GM23338 (cell line): ENCODE measurements at regions not wholly inside any gene's neighbourhood (a gene's known extent, or its start where the extent isn't known, plus 50 kb on each side); places are given as distances from the start of the nearest gene placed in this dataset.

Experiments
- CREB1 ChIP-seq: fragments of 250-450 bp; sonication (Bioruptor Pico); IDR thresholded peaks from 2 replicates; pipeline ENCODE4 v1.5.0; 2020; ENCODE audit warnings: low read depth, mild to moderate bottlenecking, moderate library complexity
- EZH2 ChIP-seq: fragments of 200-600 bp; sonication (generic); IDR thresholded peaks from one replicate; pipeline ENCODE4 v1.8.0; 2017; ENCODE audit warnings: antibody characterized with exemption, mild to moderate bottlenecking, low read depth; ENCODE audit not compliant: unreplicated experiment
- EZH2phosphoT487 ChIP-seq: fragments of 200-600 bp; sonication (generic); IDR thresholded peaks from one replicate; pipeline ENCODE4 v1.8.1; 2018; ENCODE audit warnings: antibody characterized with exemption; ENCODE audit not compliant: unreplicated experiment
- JUNB ChIP-seq: IDR thresholded peaks from one replicate; pipeline ENCODE4 v1.6.1; 2016; ENCODE audit warnings: antibody characterized with exemption; ENCODE audit not compliant: unreplicated experiment
- POLR2AphosphoS5 ChIP-seq: IDR thresholded peaks from 2 replicates; pipeline ENCODE4 v1.6.1; 2016; ENCODE audit warnings: antibody characterized with exemption, low read depth
- ZNF114 ChIP-seq: fragments of 250-450 bp; sonication (Bioruptor Pico); IDR thresholded peaks from 2 replicates; pipeline ENCODE4 v1.5.0; 2020; ENCODE audit warnings: mild to moderate bottlenecking, moderate library complexity
- TF ChIP-seq, protein P1 (sequence below): IDR thresholded peaks from one replicate; pipeline ENCODE4 v1.6.1; 2018; ENCODE audit warnings: antibody characterized with exemption; ENCODE audit not compliant: unreplicated experiment
- TF ChIP-seq, protein P2 (sequence below), 2 experiments: fragments of 200-600 bp in 1 of 2; sonication (generic) in 1 of 2; conservative IDR thresholded peaks; 2 replicates each; pipeline versions ENCODE4 v1.5.1 to v1.6.1; 2016 to 2017; ENCODE audit warnings: antibody characterized with exemption in 2 of 2, low read depth in 2 of 2, mild to moderate bottlenecking in 2 of 2, moderate library complexity in 1 of 2
- TF ChIP-seq, protein P3 (sequence below): IDR thresholded peaks from 2 replicates; pipeline ENCODE4 v1.6.1; 2016; ENCODE audit warnings: antibody characterized with exemption

DNA sequence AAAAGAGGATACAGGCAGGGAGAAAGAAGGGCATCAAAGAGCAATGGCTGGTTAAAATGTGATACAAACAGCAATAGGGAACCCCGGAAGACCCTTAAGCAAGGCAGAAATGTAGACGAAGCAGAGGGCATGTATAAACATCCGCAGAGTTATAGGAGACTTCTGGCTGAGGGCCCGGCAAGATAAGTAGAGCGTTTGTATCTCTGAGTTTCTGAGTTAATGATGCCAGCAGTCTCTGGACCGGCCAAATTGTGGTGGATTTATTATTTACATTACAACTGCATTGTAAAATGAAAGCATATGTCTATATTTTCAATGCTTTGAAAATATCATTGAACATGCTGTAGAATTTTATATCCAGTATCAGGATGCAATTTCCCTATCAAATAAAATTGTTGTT lies 148.0 kb upstream of the KCTD1 start:
- TF ChIP-seq EZH2phosphoT487: no peak
- TF ChIP-seq, protein P1, sequence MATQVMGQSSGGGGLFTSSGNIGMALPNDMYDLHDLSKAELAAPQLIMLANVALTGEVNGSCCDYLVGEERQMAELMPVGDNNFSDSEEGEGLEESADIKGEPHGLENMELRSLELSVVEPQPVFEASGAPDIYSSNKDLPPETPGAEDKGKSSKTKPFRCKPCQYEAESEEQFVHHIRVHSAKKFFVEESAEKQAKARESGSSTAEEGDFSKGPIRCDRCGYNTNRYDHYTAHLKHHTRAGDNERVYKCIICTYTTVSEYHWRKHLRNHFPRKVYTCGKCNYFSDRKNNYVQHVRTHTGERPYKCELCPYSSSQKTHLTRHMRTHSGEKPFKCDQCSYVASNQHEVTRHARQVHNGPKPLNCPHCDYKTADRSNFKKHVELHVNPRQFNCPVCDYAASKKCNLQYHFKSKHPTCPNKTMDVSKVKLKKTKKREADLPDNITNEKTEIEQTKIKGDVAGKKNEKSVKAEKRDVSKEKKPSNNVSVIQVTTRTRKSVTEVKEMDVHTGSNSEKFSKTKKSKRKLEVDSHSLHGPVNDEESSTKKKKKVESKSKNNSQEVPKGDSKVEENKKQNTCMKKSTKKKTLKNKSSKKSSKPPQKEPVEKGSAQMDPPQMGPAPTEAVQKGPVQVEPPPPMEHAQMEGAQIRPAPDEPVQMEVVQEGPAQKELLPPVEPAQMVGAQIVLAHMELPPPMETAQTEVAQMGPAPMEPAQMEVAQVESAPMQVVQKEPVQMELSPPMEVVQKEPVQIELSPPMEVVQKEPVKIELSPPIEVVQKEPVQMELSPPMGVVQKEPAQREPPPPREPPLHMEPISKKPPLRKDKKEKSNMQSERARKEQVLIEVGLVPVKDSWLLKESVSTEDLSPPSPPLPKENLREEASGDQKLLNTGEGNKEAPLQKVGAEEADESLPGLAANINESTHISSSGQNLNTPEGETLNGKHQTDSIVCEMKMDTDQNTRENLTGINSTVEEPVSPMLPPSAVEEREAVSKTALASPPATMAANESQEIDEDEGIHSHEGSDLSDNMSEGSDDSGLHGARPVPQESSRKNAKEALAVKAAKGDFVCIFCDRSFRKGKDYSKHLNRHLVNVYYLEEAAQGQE: no peak
- TF ChIP-seq EZH2: no peak
- TF ChIP-seq, protein P2, sequence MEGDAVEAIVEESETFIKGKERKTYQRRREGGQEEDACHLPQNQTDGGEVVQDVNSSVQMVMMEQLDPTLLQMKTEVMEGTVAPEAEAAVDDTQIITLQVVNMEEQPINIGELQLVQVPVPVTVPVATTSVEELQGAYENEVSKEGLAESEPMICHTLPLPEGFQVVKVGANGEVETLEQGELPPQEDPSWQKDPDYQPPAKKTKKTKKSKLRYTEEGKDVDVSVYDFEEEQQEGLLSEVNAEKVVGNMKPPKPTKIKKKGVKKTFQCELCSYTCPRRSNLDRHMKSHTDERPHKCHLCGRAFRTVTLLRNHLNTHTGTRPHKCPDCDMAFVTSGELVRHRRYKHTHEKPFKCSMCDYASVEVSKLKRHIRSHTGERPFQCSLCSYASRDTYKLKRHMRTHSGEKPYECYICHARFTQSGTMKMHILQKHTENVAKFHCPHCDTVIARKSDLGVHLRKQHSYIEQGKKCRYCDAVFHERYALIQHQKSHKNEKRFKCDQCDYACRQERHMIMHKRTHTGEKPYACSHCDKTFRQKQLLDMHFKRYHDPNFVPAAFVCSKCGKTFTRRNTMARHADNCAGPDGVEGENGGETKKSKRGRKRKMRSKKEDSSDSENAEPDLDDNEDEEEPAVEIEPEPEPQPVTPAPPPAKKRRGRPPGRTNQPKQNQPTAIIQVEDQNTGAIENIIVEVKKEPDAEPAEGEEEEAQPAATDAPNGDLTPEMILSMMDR (conservative IDR thresholded peaks at IDR 0.05; ENCODE audit: low read depth in 2 of 2): no peak
- no peak for TF ChIP-seq POLR2AphosphoS5
- TF ChIP-seq, protein P3, sequence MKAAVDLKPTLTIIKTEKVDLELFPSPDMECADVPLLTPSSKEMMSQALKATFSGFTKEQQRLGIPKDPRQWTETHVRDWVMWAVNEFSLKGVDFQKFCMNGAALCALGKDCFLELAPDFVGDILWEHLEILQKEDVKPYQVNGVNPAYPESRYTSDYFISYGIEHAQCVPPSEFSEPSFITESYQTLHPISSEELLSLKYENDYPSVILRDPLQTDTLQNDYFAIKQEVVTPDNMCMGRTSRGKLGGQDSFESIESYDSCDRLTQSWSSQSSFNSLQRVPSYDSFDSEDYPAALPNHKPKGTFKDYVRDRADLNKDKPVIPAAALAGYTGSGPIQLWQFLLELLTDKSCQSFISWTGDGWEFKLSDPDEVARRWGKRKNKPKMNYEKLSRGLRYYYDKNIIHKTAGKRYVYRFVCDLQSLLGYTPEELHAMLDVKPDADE: no peak
- no peak for TF ChIP-seq CREB1 (CRISPR knock-in tag)
- no peak for TF ChIP-seq ZNF114 (CRISPR knock-in tag)
- TF ChIP-seq JUNB: no peak
